NCI-H2081 (cell line): ENCODE measurements at regions not wholly inside any gene's neighbourhood (a gene's known extent, or its start where the extent isn't known, plus 50 kb on each side); places are given as distances from the start of the nearest gene placed in this dataset.
"Not testable (repeated sequence)": the region's sequence is repeated elsewhere in the genome, so short reads cannot be mapped to it uniquely, and the experiment has no call there.

Experiments used
- DNase-seq, 2 experiments: peaks; one replicate each; lab custom pipeline; 2025; lab: John Stamatoyannopoulos, UW

DNA sequence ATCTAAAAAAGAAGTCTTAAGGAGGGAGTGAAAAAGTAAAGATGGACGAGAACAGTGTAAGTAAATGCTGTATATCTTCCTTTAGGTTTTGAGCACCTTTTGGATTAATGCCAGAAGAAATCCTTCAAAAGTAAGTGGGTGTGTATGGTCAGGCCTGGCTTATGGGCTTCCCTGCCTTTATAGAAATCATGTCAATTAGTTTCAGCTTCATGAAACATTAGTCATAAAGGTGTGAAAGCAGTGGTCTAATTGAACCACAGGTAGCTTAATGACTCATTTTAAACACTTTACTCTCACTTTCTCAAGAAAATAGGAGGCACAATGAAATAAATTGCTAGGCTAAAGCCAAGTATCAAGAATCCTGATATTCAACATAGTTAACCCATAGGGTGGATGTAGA, 467.4 kb upstream of the DPPA4 start:
- DNase-seq: no peak

DNA sequence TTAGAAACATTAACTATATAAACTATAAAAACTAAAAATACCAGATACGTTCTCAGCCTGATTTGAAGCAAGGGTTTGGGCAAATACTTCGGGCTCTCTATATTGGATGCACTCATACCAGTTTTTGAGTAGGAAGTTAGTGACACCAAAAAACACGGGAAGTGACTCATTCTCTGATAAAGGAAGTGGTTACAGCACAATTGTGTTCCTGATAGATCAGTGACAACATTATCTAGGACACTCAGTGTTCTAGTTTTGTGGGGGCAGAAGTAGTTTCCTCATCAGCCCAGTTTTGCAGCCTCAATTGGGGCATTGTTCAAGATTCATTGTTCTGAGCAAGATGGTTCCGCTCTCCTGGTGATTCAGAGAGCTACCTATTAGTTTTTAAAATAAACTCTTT, 469.6 kb upstream of the DPPA4 start:
- no peak for DNase-seq

- DNase-seq: no peak
These were observed 472.2 kb upstream of the DPPA4 start for GRCh38 chr3:109809513-109809912.

- no peak for DNase-seq
These were observed 480.7 kb upstream of the DPPA4 start for GRCh38 chr3:109818081-109818480.

- no peak for DNase-seq
These were observed 482.4 kb upstream of the DPPA4 start for GRCh38 chr3:109819734-109820133.

DNA sequence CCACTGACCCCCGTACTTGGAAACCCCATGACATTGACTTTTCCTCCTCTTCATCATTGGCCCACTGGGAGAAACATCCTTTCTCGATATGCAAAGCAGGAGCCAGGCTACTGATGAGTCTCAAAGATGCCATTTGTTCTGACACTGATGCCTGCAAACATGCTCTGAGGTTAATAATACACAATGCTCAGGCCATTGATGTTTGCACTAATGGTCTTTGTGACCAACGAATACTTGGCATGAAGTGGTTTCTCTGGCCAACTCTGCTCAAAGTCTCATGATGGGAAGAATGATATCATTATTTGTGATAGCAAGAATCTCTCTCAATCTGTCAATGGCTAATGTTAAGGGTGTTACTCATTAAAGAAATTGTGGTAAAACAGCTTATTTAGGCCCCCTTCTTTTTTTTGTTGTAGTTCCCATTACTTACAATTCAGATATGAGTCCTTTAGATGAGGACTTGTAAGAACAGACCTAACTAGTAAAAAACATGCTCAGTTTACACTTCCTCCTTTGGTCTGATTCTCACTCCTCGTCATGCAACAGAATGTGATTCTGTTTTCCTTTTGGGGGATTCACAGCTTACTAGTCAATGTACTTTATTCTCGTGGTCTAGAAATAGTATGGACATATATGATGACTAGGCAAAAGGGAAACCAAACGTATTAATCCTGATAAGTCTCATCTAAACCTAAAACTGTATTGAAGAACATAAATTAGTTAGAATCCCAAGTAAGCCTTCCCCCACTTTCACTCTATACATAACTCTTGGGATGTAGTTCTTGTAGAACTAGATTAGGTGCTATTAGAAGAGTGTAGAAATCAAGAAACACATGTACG, 488.8 kb upstream of the DPPA4 start:
- no peak for DNase-seq

- DNase-seq: no peak
These were observed 494.1 kb upstream of the DPPA4 start for GRCh38 chr3:109831403-109831802.

DNA sequence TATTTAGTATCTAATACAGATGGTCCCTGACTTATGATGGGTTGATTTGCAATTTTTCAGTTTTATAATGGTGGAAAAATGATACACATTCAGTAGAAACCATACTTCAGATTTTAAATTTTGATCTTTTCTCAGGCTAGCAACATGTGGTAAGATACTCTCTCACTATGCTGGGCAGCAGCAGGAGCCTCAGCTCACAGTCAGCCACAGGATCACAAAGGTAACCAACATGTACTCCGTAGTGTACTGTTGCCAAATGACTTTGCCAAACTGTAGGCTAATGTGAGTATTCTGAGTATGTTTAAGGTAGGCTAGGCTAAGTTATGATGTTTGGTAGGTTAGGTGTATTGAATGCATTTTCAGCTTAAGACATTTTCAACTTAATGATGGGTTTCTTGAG, 498.6 kb upstream of the DPPA4 start:
- no peak for DNase-seq

DNA sequence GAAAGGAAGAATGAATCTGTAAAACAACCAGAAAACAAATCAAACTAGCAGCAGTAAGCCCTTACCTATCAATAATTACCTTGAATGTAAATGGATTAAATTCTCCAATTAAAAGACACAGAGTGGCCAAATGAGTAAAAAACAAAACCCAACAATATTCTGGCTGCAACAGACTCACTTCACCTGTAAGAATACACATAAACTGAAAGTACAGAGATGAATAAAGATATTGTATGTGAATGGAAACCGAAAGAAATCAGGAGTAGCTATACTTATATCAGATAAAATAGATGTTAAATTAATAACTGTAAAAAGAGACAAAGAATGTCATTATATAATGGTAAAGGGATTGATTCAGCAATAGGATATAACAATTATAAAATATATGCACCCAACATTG, 514.5 kb upstream of the DPPA4 start:
- DNase-seq: no peak

GRCh38 chr3:109852283-109852682, 514.9 kb upstream of the DPPA4 start:
- no peak for DNase-seq

- DNase-seq: peak in 1 of 2 experiments; percentile 3
These were observed 515.9 kb upstream of the DPPA4 start for GRCh38 chr3:109853077-109853731.

- DNase-seq: no peak
These were observed 526.4 kb upstream of the DPPA4 start for GRCh38 chr3:109863701-109864100.

DNA sequence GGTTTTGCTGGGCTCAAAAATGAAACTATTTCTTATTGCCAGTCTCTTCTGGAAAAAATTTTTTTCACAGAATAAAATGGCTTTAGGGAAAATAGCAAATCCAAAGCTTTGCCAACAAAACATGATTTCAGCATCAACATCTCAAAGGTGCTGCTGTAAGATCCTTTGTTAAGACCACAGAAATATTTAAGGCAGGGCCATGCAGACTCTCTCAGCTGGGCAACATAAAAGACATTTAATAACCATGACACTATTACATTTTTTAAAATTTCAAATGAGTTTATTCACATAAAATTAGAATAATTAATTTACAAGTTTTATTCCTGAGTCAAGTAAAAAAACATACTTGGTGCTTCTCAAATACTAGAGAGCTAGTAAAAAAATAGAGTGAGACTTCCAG, 527.1 kb upstream of the DPPA4 start:
- DNase-seq: no peak

DNA sequence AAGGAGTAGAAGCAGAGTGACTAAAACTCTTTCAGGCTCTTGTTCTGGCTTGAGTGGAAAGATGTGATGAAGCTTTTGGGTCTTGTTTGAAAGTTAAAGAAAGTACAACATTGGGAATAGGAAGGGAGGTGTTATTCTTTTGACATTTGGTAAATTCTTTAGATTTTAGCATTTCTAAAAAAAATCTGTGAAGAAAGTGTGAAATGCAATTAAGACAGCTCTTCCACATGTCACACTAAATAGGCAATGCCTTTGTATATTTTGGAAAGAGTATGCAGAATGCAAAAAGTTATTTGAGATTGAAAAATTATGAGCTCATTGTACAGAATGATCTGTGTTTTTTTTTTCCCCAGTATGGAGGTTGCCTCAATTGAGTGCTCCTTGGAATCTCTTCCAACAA, 532.2 kb upstream of the DPPA4 start:
- DNase-seq: no peak

GRCh38 chr3:109874896-109875708, 537.8 kb upstream of the DPPA4 start:
- peak in 1 of 2 experiments; percentile 29 for DNase-seq

DNA sequence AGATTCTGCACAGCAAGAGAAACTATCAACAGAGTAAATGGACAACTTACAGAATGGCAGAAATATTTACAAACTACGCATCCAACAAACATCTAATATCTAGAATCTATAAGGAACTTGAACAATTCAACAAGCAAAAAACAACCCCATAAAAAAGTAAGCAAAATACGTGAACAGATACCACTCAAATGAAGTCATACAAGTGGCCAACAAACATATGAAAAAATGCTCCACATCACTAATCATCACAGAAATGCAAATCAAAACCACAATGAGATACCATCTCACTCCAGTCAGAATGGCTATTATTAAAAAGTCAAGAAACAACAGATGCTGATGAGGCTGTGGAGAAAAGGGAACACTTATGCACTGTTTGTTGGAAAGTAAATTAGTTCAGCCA, 540.3 kb upstream of the DPPA4 start:
- DNase-seq: not testable (repeated sequence)

- no peak for DNase-seq
These were observed 544.8 kb upstream of the DPPA4 start for GRCh38 chr3:109882144-109882543.

DNA sequence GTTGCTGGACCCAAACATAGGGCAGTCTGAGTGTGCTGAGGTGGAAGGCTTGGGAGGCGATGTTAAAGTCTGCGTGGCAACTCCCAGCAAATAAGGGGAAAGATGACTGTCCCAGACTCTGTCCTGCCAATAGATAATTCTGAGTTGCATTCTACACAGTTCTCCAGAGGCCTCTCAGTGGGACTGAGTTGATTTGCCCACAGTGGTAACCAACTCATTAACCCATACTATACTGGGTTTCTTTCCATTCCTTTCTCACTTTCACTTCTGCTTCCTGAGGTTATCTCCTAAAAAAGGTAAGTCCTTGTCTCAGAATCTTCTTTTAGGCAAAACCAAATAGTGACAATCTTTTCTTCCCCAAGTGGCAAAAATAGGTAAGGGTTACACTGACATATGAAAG, 549.9 kb upstream of the DPPA4 start:
- DNase-seq: no peak

DNA sequence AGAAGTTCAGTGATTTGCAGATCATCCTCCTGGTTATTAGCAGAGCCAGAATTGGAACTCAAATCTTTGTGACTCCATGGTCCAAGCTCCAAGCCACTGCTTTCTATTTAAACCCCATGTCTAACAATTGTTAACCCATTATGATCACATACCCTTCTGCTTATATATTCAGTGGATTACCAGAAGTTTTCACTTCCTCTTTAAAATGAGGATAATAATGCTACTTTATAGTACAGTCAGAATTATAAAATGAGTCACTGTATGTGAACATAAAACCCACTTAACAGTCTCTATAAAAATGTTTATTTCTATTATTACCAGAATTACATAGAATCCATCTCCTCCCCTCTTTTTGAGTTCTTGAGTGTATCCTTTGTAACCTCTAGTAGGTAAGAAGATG, 550.7 kb upstream of the DPPA4 start:
- no peak for DNase-seq

DNA sequence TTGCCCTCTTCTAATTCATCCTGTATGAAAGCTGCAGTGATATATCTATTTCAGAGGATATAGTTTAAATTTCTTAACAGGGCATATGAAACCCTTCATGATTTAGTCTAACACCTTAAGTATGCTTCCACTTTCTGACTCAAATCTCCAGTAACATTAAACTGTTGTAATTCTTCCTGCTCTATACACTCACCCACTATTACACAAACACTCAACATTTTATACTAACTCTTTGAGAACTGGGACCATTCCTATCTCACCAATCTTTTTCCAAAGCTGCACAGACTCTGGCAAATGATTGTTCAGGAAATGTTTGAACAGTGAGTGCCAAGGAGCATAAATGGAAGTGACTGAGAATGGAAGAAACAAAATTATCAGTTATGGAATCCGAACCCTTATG, 560.4 kb upstream of the DPPA4 start:
- no peak for DNase-seq

DNA sequence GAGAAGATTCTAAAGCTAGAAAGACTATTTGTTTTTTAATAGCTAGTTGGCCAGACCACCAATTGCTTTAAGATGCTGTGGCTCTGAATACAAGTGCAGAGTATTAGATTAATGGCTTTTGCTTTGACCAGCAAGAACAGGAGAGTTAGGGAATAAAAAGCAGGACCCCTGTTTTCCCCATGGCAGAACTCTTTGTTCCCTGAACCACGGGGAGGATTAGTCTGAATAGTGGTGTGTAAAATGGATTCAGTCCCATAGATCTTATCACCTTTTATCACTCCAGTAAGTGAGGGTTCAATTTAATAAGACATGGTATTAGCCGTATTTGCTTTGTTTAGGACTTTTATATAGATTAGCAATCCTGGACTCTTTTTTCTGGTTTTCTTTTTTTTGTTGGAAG, 562.6 kb upstream of the DPPA4 start:
- DNase-seq: peak in 1 of 2 experiments; percentile 25

GRCh38 chr3:109900783-109901182, 563.4 kb upstream of the DPPA4 start:
- peak; percentile 51 to 83 for DNase-seq

DNA sequence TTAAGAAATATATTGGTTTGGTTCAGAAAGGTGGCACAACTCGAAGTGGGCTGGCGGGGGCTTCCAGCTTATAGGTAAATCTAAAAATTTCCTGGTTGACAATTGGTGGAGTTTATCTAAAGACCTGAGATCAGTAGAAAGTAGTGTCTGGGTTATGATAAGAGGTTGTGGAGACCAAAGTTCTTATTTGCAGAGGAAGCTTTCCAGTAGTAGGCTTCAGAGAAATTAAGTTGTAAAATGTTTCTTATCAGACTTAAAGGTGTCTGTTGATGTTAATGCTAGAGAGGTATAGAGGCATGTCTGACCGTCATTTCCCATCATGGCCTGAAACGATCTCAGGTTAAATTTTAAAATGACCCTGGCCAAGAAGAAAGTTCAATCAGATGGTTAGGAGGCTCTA, 565.2 kb upstream of the DPPA4 start:
- DNase-seq: no peak
